HL-60 (cell line): ENCODE measurements at regions not wholly inside any gene's neighbourhood (a gene's known extent, or its start where the extent isn't known, plus 50 kb on each side); places are given as distances from the start of the nearest gene placed in this dataset.

ENCODE experiments used
- DNase-seq, 2 experiments: peaks; one replicate each; pipeline ENCODE4 v3.0.0-alpha.2; 2010 to 2020; ENCODE audit warnings: low read depth in 1 of 2, low spot score in 1 of 2
- H3K27ac ChIP-seq: fragments of 250-450 bp; sonication (Bioruptor Pico); replicated peaks from 2 replicates; pipeline ENCODE4 v1.5.1; 2020; ENCODE audit warnings: mild to moderate bottlenecking, moderate library complexity
- H3K27me3 ChIP-seq: fragments of 250-450 bp; sonication (Bioruptor Pico); 2 replicates; pipeline ENCODE4 v1.5.1; 2021; ENCODE audit warnings: mild to moderate bottlenecking, moderate library complexity; ENCODE audit not compliant: insufficient read depth, poor library complexity, severe bottlenecking
- H3K4me3 ChIP-seq: replicated peaks from 2 replicates; pipeline ENCODE4 v1.5.1; 2011; ENCODE audit warnings: mild to moderate bottlenecking, control low read depth, low read length; ENCODE audit not compliant: insufficient read depth
- GABPA ChIP-seq: IDR thresholded peaks from 2 replicates; pipeline ENCODE4 v1.6.1; 2012; ENCODE audit warnings: low read depth
- POLR2AphosphoS5 ChIP-seq: IDR thresholded peaks from 2 replicates; pipeline ENCODE4 v1.6.1; 2012; ENCODE audit warnings: low read depth
- SPI1 ChIP-seq: IDR thresholded peaks from 2 replicates; pipeline ENCODE4 v1.6.1; 2012; ENCODE audit warnings: low read depth, mild to moderate bottlenecking, borderline replicate concordance
- TF ChIP-seq, protein P1 (sequence below): IDR thresholded peaks from 2 replicates; pipeline ENCODE4 v1.6.1; 2012; ENCODE audit warnings: low read depth; ENCODE audit not compliant: insufficient replicate concordance
- TF ChIP-seq, protein P2 (sequence below): IDR thresholded peaks from one replicate; pipeline ENCODE4 v1.5.1; 2011; ENCODE audit warnings: low read length, control low read depth, inconsistent platforms; ENCODE audit not compliant: insufficient read depth

DNA sequence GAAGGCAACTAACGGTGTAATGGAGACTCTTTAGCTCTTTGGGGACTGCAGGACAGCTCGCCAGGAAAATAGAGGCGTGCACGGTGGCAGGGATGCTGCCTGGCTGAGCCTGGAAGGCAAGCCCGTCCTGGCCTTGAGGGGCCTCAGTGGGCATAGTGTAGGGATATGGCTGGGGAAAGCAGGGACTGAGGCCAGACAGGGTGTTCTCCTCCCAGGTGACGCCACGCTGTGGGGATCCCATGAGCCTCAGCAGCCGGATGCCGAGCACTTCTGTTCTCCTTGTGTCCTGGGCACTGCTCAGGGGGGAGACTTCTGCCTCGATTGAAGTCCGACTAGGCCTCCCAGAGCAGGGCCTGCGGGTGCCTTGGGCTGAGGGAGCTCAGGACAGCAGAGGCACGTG is 89.2 kb downstream of the NPIPB11 start:
- TF ChIP-seq, protein P1, sequence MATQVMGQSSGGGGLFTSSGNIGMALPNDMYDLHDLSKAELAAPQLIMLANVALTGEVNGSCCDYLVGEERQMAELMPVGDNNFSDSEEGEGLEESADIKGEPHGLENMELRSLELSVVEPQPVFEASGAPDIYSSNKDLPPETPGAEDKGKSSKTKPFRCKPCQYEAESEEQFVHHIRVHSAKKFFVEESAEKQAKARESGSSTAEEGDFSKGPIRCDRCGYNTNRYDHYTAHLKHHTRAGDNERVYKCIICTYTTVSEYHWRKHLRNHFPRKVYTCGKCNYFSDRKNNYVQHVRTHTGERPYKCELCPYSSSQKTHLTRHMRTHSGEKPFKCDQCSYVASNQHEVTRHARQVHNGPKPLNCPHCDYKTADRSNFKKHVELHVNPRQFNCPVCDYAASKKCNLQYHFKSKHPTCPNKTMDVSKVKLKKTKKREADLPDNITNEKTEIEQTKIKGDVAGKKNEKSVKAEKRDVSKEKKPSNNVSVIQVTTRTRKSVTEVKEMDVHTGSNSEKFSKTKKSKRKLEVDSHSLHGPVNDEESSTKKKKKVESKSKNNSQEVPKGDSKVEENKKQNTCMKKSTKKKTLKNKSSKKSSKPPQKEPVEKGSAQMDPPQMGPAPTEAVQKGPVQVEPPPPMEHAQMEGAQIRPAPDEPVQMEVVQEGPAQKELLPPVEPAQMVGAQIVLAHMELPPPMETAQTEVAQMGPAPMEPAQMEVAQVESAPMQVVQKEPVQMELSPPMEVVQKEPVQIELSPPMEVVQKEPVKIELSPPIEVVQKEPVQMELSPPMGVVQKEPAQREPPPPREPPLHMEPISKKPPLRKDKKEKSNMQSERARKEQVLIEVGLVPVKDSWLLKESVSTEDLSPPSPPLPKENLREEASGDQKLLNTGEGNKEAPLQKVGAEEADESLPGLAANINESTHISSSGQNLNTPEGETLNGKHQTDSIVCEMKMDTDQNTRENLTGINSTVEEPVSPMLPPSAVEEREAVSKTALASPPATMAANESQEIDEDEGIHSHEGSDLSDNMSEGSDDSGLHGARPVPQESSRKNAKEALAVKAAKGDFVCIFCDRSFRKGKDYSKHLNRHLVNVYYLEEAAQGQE: no peak
- no peak for TF ChIP-seq SPI1
- TF ChIP-seq, protein P2, sequence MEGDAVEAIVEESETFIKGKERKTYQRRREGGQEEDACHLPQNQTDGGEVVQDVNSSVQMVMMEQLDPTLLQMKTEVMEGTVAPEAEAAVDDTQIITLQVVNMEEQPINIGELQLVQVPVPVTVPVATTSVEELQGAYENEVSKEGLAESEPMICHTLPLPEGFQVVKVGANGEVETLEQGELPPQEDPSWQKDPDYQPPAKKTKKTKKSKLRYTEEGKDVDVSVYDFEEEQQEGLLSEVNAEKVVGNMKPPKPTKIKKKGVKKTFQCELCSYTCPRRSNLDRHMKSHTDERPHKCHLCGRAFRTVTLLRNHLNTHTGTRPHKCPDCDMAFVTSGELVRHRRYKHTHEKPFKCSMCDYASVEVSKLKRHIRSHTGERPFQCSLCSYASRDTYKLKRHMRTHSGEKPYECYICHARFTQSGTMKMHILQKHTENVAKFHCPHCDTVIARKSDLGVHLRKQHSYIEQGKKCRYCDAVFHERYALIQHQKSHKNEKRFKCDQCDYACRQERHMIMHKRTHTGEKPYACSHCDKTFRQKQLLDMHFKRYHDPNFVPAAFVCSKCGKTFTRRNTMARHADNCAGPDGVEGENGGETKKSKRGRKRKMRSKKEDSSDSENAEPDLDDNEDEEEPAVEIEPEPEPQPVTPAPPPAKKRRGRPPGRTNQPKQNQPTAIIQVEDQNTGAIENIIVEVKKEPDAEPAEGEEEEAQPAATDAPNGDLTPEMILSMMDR: no peak
- TF ChIP-seq POLR2AphosphoS5: no peak
- Histone ChIP-seq H3K27me3 (no peaks in the 10 kb centered on the region), H3K27ac (peak overlapping the region; percentile 79), H3K4me3 (no peak overlapping the region)
- no peak for DNase-seq

DNA sequence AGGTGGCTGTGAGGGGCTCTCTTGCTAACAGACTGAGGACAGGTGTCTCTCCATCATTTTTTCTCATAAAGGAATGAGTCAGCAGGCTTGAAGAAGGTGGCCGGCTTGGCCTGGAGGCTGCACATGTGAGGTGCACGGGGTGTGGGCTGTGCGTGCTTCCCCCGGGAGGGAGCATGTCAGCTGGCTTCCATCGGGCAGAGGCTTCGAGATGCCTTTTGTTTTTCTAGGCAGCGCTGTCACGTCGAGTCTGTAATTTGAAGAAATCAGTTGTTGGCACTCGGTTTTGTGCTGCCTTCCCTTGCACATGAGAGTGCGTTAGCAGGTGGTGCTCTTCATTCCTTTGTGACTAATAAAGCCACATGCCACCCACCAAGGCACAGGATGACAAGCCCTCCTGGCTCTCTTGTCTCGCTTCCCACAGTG is 89.7 kb downstream of the NPIPB11 start:
- no peak overlapping the region for H3K4me3 ChIP-seq
- DNase-seq: no peak
- TF ChIP-seq, protein P1: no peak
- TF ChIP-seq, protein P2: no peak
- no peak for TF ChIP-seq GABPA
- no peak for TF ChIP-seq SPI1
- TF ChIP-seq POLR2AphosphoS5: no peak
- H3K27me3 ChIP-seq: no peaks in the 10 kb centered on the region
- no peak overlapping the region; the same call in 1 of the 2 replicates for H3K27ac ChIP-seq

DNA sequence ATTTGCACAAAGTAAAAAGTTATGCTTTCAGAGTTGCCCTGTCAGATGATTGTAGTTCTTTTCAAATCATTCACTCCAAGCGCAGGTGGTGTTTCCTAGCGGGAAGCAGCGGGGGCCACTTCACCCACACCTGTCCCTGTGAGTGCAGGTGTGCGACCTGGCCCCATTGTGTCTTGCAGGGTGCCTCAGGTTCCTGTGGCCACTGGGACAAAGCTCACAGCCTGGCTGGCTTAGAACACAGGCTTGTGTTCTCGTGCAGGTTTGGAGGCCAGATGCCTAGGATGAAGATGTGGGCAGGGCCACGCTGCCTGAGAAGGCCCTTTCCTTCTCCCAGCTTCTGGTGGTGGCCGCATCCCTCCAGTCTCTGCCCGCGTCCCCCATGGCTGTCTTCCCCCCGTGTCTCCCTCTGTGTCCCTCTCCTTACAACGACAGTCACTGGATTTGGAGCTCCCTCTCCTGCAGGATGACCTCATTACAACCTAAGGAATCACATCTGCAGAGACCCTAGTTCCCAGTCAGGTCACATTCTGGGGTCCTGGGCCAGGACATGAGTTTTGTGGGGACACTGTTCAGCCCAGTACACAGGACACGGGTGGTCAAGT is 90.5 kb downstream of the NPIPB11 start:
- Histone ChIP-seq H3K27me3 (no peaks in the 10 kb centered on the region), H3K4me3 (no peak overlapping the region), H3K27ac (no peak overlapping the region)
- TF ChIP-seq, protein P1: no peak
- TF ChIP-seq, protein P2: no peak
- no peak for TF ChIP-seq GABPA
- no peak for TF ChIP-seq POLR2AphosphoS5
- TF ChIP-seq SPI1: no peak
- DNase-seq: no peak
